PC-9 (cell line): ENCODE measurements at regions not wholly inside any gene's neighbourhood (a gene's known extent, or its start where the extent isn't known, plus 50 kb on each side); places are given as distances from the start of the nearest gene placed in this dataset.

Experiments used
- BruUV-seq: library from RNA; stranded (reverse); fragments of 400-500 nt; replicated peaks from 2 replicates; lab custom pipeline; 2021; lab: Mats Ljungman, UMichigan
- CTCF ChIA-PET: fragments of 300-600 bp; sonication (Branson Sonifier 250); formaldehyde crosslinking; loops from one replicate; lab custom pipeline; 2022; ENCODE audit warnings: antibody characterized with exemption; lab: Charles Lee
- POLR2A ChIA-PET: fragments of 300-600 bp; sonication (Branson Sonifier 250); formaldehyde crosslinking; loops from one replicate; lab custom pipeline; 2022; ENCODE audit warnings: antibody characterized with exemption; ENCODE audit not compliant: unreplicated experiment; lab: Charles Lee
- DNase-seq, 2 experiments: peaks; one replicate each; pipeline versions ENCODE4 v3.0.0 to v3.0.0-alpha.2; 2015 to 2022; ENCODE audit warnings: mixed read lengths in 1 of 2
- H2AFZ ChIP-seq: fragments of 200-600 bp; sonication (generic); 2 replicates; pipeline ENCODE4 v1.8.1; 2017; ENCODE audit warnings: antibody characterized with exemption
- H3F3A ChIP-seq: fragments of 200-600 bp; sonication (generic); 2 replicates; pipeline ENCODE4 v1.8.1; 2017; ENCODE audit warnings: antibody characterized with exemption, mild to moderate bottlenecking, low read depth; ENCODE audit not compliant: insufficient read depth
- H3K27ac ChIP-seq: fragments of 200-600 bp; sonication (generic); 2 replicates; pipeline ENCODE4 v1.6.1; 2016; ENCODE audit warnings: mixed run types
- H3K27me3 ChIP-seq: fragments of 200-600 bp; sonication (generic); 2 replicates; pipeline ENCODE4 v1.6.1; 2016; ENCODE audit warnings: low read depth, mixed run types; ENCODE audit not compliant: insufficient read depth
- H3K36me3 ChIP-seq: fragments of 200-600 bp; sonication (generic); 2 replicates; pipeline ENCODE4 v1.6.1; 2016; ENCODE audit warnings: low read depth, mixed run types
- H3K4me1 ChIP-seq: fragments of 200-600 bp; sonication (generic); replicated peaks from 2 replicates; pipeline ENCODE4 v1.6.1; 2016; ENCODE audit warnings: mixed run types; ENCODE audit not compliant: insufficient read depth
- H3K4me2 ChIP-seq: fragments of 200-600 bp; sonication (generic); 2 replicates; pipeline ENCODE4 v1.6.1; 2017; ENCODE audit warnings: mixed run types
- H3K4me3 ChIP-seq: fragments of 200-600 bp; sonication (generic); 2 replicates; pipeline ENCODE4 v1.6.1; 2016; ENCODE audit warnings: mixed run types
- H3K79me2 ChIP-seq: fragments of 200-600 bp; sonication (generic); 2 replicates; pipeline ENCODE4 v1.6.1; 2017; ENCODE audit warnings: low read depth, mixed run types
- H3K9me2 ChIP-seq: fragments of 200-600 bp; sonication (generic); 2 replicates; pipeline ENCODE4 v1.8.1; 2017; ENCODE audit warnings: mild to moderate bottlenecking; ENCODE audit not compliant: insufficient read depth
- H3K9me3 ChIP-seq: fragments of 200-600 bp; sonication (generic); 2 replicates; pipeline ENCODE4 v1.8.1; 2016; ENCODE audit warnings: low read depth; ENCODE audit not compliant: insufficient read depth
- H4K20me1 ChIP-seq: fragments of 200-600 bp; sonication (generic); 2 replicates; pipeline ENCODE4 v1.8.1; 2017; ENCODE audit not compliant: insufficient read depth
- CTCF ChIP-seq: fragments of 200-600 bp; sonication (generic); conservative IDR thresholded peaks from 2 replicates; pipeline ENCODE4 v1.6.1; 2017; ENCODE audit warnings: mixed run types, antibody characterized with exemption, mild to moderate bottlenecking, moderate library complexity
- EZH2 ChIP-seq: fragments of 200-600 bp; sonication (generic); IDR thresholded peaks from 2 replicates; pipeline ENCODE4 v1.8.0; 2017; ENCODE audit warnings: antibody characterized with exemption, low read depth
- intact Hi-C: fragments of 100-400 bp; cut with micrococcal nuclease; formaldehyde crosslinking; loops from one replicate; pipeline ENCODE4 v1.10.0; 2022; ENCODE audit not compliant: unreplicated experiment

GRCh38 chr9:526904-527591 is 312.4 kb downstream of the DOCK8 start:
- CTCF ChIA-PET: no interaction called here
- Histone ChIP-seq H2AFZ (no peak overlapping the region), H4K20me1 (no peaks in the 10 kb centered on the region), H3K4me2 (no peak overlapping the region), H3K4me3 (no peak overlapping the region), H3F3A (no peaks in the 10 kb centered on the region), H3K36me3 (no peaks in the 10 kb centered on the region), H3K4me1 (no peaks in the 10 kb centered on the region), H3K27me3 (no peaks in the 10 kb centered on the region), H3K9me3 (no peaks in the 10 kb centered on the region), H3K9me2 (no peaks in the 10 kb centered on the region), H3K27ac (no peak overlapping the region), H3K79me2 (no peaks in the 10 kb centered on the region)
- DNase-seq: no peak
- intact Hi-C loops: no loop called here
- no peak for TF ChIP-seq EZH2
- TF ChIP-seq CTCF: no peak
- POLR2A ChIA-PET: interaction anchor here (0.7 kb wide), 1 partner anchor 37 kb away, joined by 3 read pairs; no protein-coding TSS in a partner anchor
- no TSS peak for BruUV-seq

GRCh38 chr9:529731-530130 is 311.8 kb upstream of the DMRT1 start:
- BruUV-seq: no TSS peak
- no peaks in the 10 kb centered on the region for H4K20me1 ChIP-seq
- no peaks in the 10 kb centered on the region for H3K79me2 ChIP-seq
- no peaks in the 10 kb centered on the region for H3K9me2 ChIP-seq
- ChIA-PET CTCF (no interaction called here), POLR2A (no interaction called here)
- no peaks in the 10 kb centered on the region for H3K36me3 ChIP-seq
- H2AFZ ChIP-seq: no peak overlapping the region
- H3K27me3 ChIP-seq: no peaks in the 10 kb centered on the region
- H3K27ac ChIP-seq: no peak overlapping the region
- no peak overlapping the region for H3K4me2 ChIP-seq
- H3K4me1 ChIP-seq: no peaks in the 10 kb centered on the region
- DNase-seq: no peak
- no peak overlapping the region for H3K4me3 ChIP-seq
- intact Hi-C loops: no loop called here
- H3F3A ChIP-seq: no peaks in the 10 kb centered on the region
- no peak for TF ChIP-seq EZH2
- H3K9me3 ChIP-seq: no peaks in the 10 kb centered on the region

- Histone ChIP-seq H3F3A (no peaks in the 10 kb centered on the region), H3K79me2 (no peaks in the 10 kb centered on the region), H3K4me2 (no peak overlapping the region), H2AFZ (no peak overlapping the region), H3K27me3 (no peaks in the 10 kb centered on the region), H3K9me2 (no peaks in the 10 kb centered on the region), H3K27ac (no peak overlapping the region), H3K9me3 (no peaks in the 10 kb centered on the region), H3K4me3 (no peak overlapping the region), H3K4me1 (no peaks in the 10 kb centered on the region), H4K20me1 (no peaks in the 10 kb centered on the region), H3K36me3 (no peaks in the 10 kb centered on the region)
- TF ChIP-seq EZH2 (no peak), CTCF (no peak)
- ChIA-PET CTCF (no interaction called here), POLR2A (no interaction called here)
- DNase-seq: peak in 1 of 2 experiments; percentile 8
- BruUV-seq: no TSS peak
- intact Hi-C loops: no loop called here
Observed at GRCh38 chr9:530681-531080, 310.8 kb upstream of the DMRT1 start.

- no peak overlapping the region for H3K4me3 ChIP-seq
- no peaks in the 10 kb centered on the region for H3K27me3 ChIP-seq
- TF ChIP-seq CTCF: no peak
- H3K9me3 ChIP-seq: no peaks in the 10 kb centered on the region
- H3K27ac ChIP-seq: no peak overlapping the region
- intact Hi-C loops: no loop called here
- no peak overlapping the region for H3K4me2 ChIP-seq
- no peaks in the 10 kb centered on the region for H3K36me3 ChIP-seq
- H3K79me2 ChIP-seq: no peaks in the 10 kb centered on the region
- BruUV-seq: no TSS peak
- no peaks in the 10 kb centered on the region for H3K4me1 ChIP-seq
- no peaks in the 10 kb centered on the region for H3K9me2 ChIP-seq
- CTCF ChIA-PET: no interaction called here
- POLR2A ChIA-PET: no interaction called here
- H3F3A ChIP-seq: no peaks in the 10 kb centered on the region
- no peak for DNase-seq
- H2AFZ ChIP-seq: no peak overlapping the region
- no peaks in the 10 kb centered on the region for H4K20me1 ChIP-seq
Observed at GRCh38 chr9:532707-533106, 308.8 kb upstream of the DMRT1 start.
